GM11168 (cell line): ENCODE measurements at regions not wholly inside any gene's neighbourhood (a gene's known extent, or its start where the extent isn't known, plus 50 kb on each side); places are given as distances from the start of the nearest gene placed in this dataset.

Experiments used
- in situ Hi-C: fragments of 300-500 bp; cut with MboI; formaldehyde crosslinking; loops from one replicate; pipeline ENCODE4 v1.12.0; 2022; ENCODE audit warnings: low sequenced_read_pairs; ENCODE audit not compliant: unreplicated experiment

GRCh38 chr6:26195376-26195923, 108.2 kb downstream of the HFE start:
- in situ Hi-C loops: loop anchor here (25.0 kb wide), 2 partner anchors 158 to 1617 kb away; a partner anchor contains a TSS

- in situ Hi-C loops: loop anchor here (25.0 kb wide), 2 partner anchors 159 to 1616 kb away; a partner anchor contains a TSS
Measured at GRCh38 chr6:26195924-26196845, 109.0 kb downstream of the HFE start.

GRCh38 chr6:26196846-26197635, 109.8 kb downstream of the HFE start:
- in situ Hi-C loops: loop anchor here (25.0 kb wide), 2 partner anchors 160 to 1615 kb away; a partner anchor contains a TSS

- in situ Hi-C loops: loop anchor here (25.0 kb wide), 2 partner anchors 160 to 1615 kb away; a partner anchor contains a TSS
Measured at GRCh38 chr6:26197636-26197932, 110.4 kb downstream of the HFE start.

GRCh38 chr6:26197933-26198721, 110.9 kb downstream of the HFE start:
- in situ Hi-C loops: loop anchor here (25.0 kb wide), 2 partner anchors 161 to 1614 kb away; a partner anchor contains a TSS

- in situ Hi-C loops: loop anchor here (25.0 kb wide), 2 partner anchors 161 to 1614 kb away; a partner anchor contains a TSS
Measured at GRCh38 chr6:26198722-26199056, 111.5 kb downstream of the HFE start.

GRCh38 chr6:26199057-26199772, 112.0 kb downstream of the HFE start:
- in situ Hi-C loops: loop anchor here (25.0 kb wide), 2 partner anchors 162 to 1613 kb away; a partner anchor contains a TSS

- in situ Hi-C loops: loop anchor here (25.0 kb wide), 3 partner anchors 163 to 1612 kb away; a partner anchor contains a TSS
Measured at GRCh38 chr6:26199773-26200764, 112.8 kb downstream of the HFE start.

GRCh38 chr6:26200918-26201721, 113.9 kb downstream of the HFE start:
- in situ Hi-C loops: loop anchor here (25.0 kb wide), 1 partner anchor 936 kb away; a partner anchor contains a TSS

GRCh38 chr6:26202201-26202611, 115.0 kb downstream of the HFE start:
- in situ Hi-C loops: loop anchor here (25.0 kb wide), 1 partner anchor 935 kb away; a partner anchor contains a TSS

GRCh38 chr6:26202811-26203583, 115.8 kb downstream of the HFE start:
- in situ Hi-C loops: loop anchor here (25.0 kb wide), 1 partner anchor 934 kb away; a partner anchor contains a TSS

- in situ Hi-C loops: loop anchor here (25.0 kb wide), 1 partner anchor 933 kb away; a partner anchor contains a TSS
Measured at GRCh38 chr6:26204332-26205160, 117.3 kb downstream of the HFE start.

- in situ Hi-C loops: loop anchor here (25.0 kb wide), 1 partner anchor 932 kb away; a partner anchor contains a TSS
Measured at GRCh38 chr6:26205161-26205624, 118.0 kb downstream of the HFE start.

GRCh38 chr6:26205625-26206574, 118.7 kb downstream of the HFE start:
- in situ Hi-C loops: loop anchor here (25.0 kb wide), 1 partner anchor 931 kb away; a partner anchor contains a TSS
